Progenitor cell of endocrine pancreas (in vitro differentiated cells): ENCODE measurements at regions not wholly inside any gene's neighbourhood (a gene's known extent, or its start where the extent isn't known, plus 50 kb on each side); places are given as distances from the start of the nearest gene placed in this dataset.

Experiments used
- DNase-seq: peaks from one replicate; pipeline ENCODE4 v3.0.0; 2021; ENCODE audit warnings: low spot score; ENCODE audit not compliant: unreplicated experiment
- H3K27ac Mint-ChIP-seq: 2 replicates; pipeline ENCODE4 v1.8.0; 2021; ENCODE audit warnings: mild to moderate bottlenecking, moderate library complexity, mixed read lengths
- H3K27me3 Mint-ChIP-seq: 2 replicates; pipeline ENCODE4 v1.8.0; 2021; ENCODE audit warnings: mixed read lengths
- H3K36me3 Mint-ChIP-seq: 2 replicates; pipeline ENCODE4 v1.8.0; 2022; ENCODE audit warnings: mixed read lengths; ENCODE audit not compliant: insufficient read depth
- H3K4me1 Mint-ChIP-seq: 2 replicates; pipeline ENCODE4 v1.8.0; 2021; ENCODE audit warnings: low read depth, mixed read lengths
- H3K4me3 Mint-ChIP-seq: 2 replicates; pipeline ENCODE4 v1.8.0; 2021; ENCODE audit warnings: low read depth, mild to moderate bottlenecking, moderate library complexity, mixed read lengths
- H3K9me3 Mint-ChIP-seq: 2 replicates; pipeline ENCODE4 v1.8.0; 2021; ENCODE audit warnings: low read depth, mixed read lengths
- TF ChIP-seq, protein P1 (sequence below): fragments of 200-600 bp; sonication (generic); IDR thresholded peaks from one replicate; pipeline ENCODE4 v1.5.0; 2021; ENCODE audit warnings: antibody characterized with exemption, mild to moderate bottlenecking; ENCODE audit not compliant: unreplicated experiment

DNA sequence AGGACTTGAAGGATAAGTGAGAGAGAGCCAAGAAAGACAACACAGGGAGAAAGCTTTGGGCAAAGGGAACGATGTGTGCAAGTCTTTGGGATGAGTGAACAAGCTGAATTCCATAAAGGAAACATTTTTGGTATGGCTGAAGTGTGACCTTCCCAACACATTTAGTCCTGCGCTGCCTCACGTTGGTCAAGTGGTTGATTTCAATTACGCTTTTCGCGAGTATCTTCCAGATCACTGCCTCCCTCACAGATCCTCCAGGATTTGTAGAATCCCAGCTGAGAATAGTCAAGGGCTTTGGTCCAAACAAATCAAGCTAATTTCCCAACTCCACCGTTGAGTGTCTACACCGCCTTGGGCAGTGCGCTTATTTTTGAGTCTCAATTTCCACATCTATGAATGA is 338.4 kb upstream of the ADAMTS9 start:
- no peaks in the 10 kb centered on the region for H3K9me3 Mint-ChIP-seq
- H3K4me3 Mint-ChIP-seq = no peak overlapping the region
- no peaks in the 10 kb centered on the region for H3K27me3 Mint-ChIP-seq
- no peak for DNase-seq
- no peaks in the 10 kb centered on the region for H3K36me3 Mint-ChIP-seq
- H3K4me1 Mint-ChIP-seq = peaks cover 2% of the 10 kb centered on the region
- TF ChIP-seq, protein P1, sequence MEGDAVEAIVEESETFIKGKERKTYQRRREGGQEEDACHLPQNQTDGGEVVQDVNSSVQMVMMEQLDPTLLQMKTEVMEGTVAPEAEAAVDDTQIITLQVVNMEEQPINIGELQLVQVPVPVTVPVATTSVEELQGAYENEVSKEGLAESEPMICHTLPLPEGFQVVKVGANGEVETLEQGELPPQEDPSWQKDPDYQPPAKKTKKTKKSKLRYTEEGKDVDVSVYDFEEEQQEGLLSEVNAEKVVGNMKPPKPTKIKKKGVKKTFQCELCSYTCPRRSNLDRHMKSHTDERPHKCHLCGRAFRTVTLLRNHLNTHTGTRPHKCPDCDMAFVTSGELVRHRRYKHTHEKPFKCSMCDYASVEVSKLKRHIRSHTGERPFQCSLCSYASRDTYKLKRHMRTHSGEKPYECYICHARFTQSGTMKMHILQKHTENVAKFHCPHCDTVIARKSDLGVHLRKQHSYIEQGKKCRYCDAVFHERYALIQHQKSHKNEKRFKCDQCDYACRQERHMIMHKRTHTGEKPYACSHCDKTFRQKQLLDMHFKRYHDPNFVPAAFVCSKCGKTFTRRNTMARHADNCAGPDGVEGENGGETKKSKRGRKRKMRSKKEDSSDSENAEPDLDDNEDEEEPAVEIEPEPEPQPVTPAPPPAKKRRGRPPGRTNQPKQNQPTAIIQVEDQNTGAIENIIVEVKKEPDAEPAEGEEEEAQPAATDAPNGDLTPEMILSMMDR = no peak
- H3K27ac Mint-ChIP-seq = no peak overlapping the region

DNA sequence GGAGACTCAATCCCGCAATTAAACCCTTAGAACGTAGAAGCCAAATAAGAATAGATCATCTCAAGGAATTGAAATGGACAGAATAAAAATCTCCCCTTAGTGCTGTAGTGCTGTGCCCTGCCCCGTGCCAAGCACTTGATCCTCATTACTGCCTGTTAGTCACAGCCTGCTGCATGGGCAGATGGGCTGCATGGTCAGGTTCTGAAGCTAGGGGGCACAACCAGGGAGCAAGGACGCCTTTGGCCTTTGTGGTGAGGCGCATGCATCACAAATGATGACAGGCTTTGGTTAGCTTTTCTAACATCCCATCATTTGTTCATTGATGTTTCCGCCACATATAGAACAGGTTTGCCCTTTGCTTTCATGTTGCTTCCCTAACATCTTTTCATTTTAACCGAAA is 336.3 kb upstream of the ADAMTS9 start:
- Mint-ChIP-seq H3K36me3 (no peaks in the 10 kb centered on the region), H3K9me3 (no peaks in the 10 kb centered on the region), H3K4me3 (no peak overlapping the region), H3K27ac (no peak overlapping the region), H3K4me1 (peaks cover 20% of the 10 kb centered on the region), H3K27me3 (no peaks in the 10 kb centered on the region)
- TF ChIP-seq, protein P1 = no peak
- no peak for DNase-seq

- TF ChIP-seq, protein P1 = no peak
- Mint-ChIP-seq H3K4me1 (peaks cover 39% of the 10 kb centered on the region), H3K36me3 (no peaks in the 10 kb centered on the region), H3K4me3 (no peak overlapping the region), H3K27me3 (no peaks in the 10 kb centered on the region), H3K27ac (peak overlapping the region; percentile 79), H3K9me3 (no peaks in the 10 kb centered on the region)
- no peak for DNase-seq
Observed at GRCh38 chr3:65020281-65021160, 332.7 kb upstream of the ADAMTS9 start.

GRCh38 chr3:65019443-65020055 is 331.7 kb upstream of the ADAMTS9 start:
- H3K4me1 Mint-ChIP-seq = peaks cover 40% of the 10 kb centered on the region
- TF ChIP-seq, protein P1 = no peak
- H3K27me3 Mint-ChIP-seq = no peaks in the 10 kb centered on the region
- H3K4me3 Mint-ChIP-seq = peak overlapping the region; percentile 19
- H3K27ac Mint-ChIP-seq = peak overlapping the region; percentile 69
- no peaks in the 10 kb centered on the region for H3K36me3 Mint-ChIP-seq
- no peak for DNase-seq
- H3K9me3 Mint-ChIP-seq = no peaks in the 10 kb centered on the region

DNA sequence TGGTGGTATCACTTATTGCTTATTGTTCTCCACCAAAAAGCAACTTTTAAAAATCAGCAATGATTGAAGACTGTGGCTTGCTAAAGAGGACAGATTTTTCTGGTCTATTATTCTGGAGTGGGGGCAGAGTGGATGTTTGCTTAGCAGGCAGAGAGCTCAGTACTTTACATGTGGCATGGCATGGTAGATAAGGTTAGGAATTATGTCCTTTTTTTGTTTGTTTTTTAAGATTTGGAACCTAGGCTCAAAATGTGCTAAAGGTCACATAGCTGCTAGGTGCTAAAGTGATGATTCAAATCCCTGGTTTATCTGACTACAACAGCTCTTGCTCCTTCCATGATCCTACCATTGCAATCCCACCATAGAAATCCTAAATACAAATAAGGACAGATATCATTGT is 331.0 kb upstream of the ADAMTS9 start:
- Mint-ChIP-seq H3K27ac (peak overlapping the region; percentile 69), H3K4me3 (peak overlapping the region; percentile 19), H3K4me1 (peaks cover 40% of the 10 kb centered on the region), H3K27me3 (no peaks in the 10 kb centered on the region), H3K9me3 (peaks cover 3% of the 10 kb centered on the region), H3K36me3 (peaks cover under 1% of the 10 kb centered on the region)
- no peak for DNase-seq
- TF ChIP-seq, protein P1 = no peak
